CD14-positive monocyte (primary cell): ENCODE measurements at regions not wholly inside any gene's neighbourhood (a gene's known extent, or its start where the extent isn't known, plus 50 kb on each side); places are given as distances from the start of the nearest gene placed in this dataset.

Source experiments
- DNase-seq, 3 donors: peaks; one replicate each; pipeline ENCODE4 v3.0.0-alpha.2; 2011 to 2022
- H2AFZ ChIP-seq: 2 replicates; pipeline ENCODE4 v1.6.0; 2012; ENCODE audit warnings: mild to moderate bottlenecking, low read depth, low read length, inconsistent platforms; ENCODE audit not compliant: insufficient read depth, poor library complexity, severe bottlenecking
- H3K27ac ChIP-seq, 2 donors: 1 replicate in 1 of 2; 2 replicates in 1 of 2; pipeline ENCODE4 v1.5.1; 2012 to 2013; ENCODE audit warnings: low read length in 2 of 2, control low read depth in 1 of 2, inconsistent platforms in 1 of 2, low read depth in 1 of 2, mild to moderate bottlenecking in 1 of 2
- H3K27me3 ChIP-seq, 2 donors: one replicate each; pipeline versions ENCODE4 v1.6.0 to v1.6.1; 2011 to 2013; ENCODE audit warnings: low read length in 2 of 2; ENCODE audit not compliant: control insufficient read depth in 2 of 2, insufficient read depth in 2 of 2
- H3K36me3 ChIP-seq, 2 donors: replicated peaks in 1 of 2; 1 replicate in 1 of 2; 2 replicates in 1 of 2; pipeline versions ENCODE4 v1.5.1 to v1.6.1; 2012 to 2013; ENCODE audit warnings: low read length in 2 of 2, control low read depth in 1 of 2, inconsistent platforms in 1 of 2, mild to moderate bottlenecking in 1 of 2; ENCODE audit not compliant: insufficient read depth in 2 of 2, control insufficient read depth in 1 of 2
- H3K4me1 ChIP-seq, 2 donors: 1 replicate in 1 of 2; 2 replicates in 1 of 2; pipeline versions ENCODE4 v1.5.1 to v1.6.1; 2012 to 2013; ENCODE audit warnings: low read length in 2 of 2, control low read depth in 1 of 2, inconsistent platforms in 1 of 2, mild to moderate bottlenecking in 1 of 2, moderate library complexity in 1 of 2; ENCODE audit not compliant: insufficient read depth in 2 of 2, control insufficient read depth in 1 of 2
- H3K4me2 ChIP-seq: replicated peaks from 2 replicates; pipeline ENCODE3; 2012; ENCODE audit warnings: low read length, moderate library complexity, mild to moderate bottlenecking; ENCODE audit not compliant: poor library complexity, severe bottlenecking; ENCODE audit errors: extremely low read depth
- H3K4me3 ChIP-seq, 3 experiments: fragments of 200-600 bp in 1 of 3; sonication (generic) in 1 of 3; replicated peaks in 1 of 3; 1 replicate in 2 of 3; 2 replicates in 1 of 3; pipeline ENCODE4 v1.5.1; 2011 to 2013; ENCODE audit warnings: low read length in 3 of 3, mild to moderate bottlenecking in 3 of 3, control low read depth in 2 of 3, low read depth in 2 of 3, inconsistent platforms in 1 of 3, moderate library complexity in 1 of 3
- H3K79me2 ChIP-seq: 2 replicates; pipeline ENCODE4 v1.6.0; 2012; ENCODE audit warnings: mild to moderate bottlenecking, control low read depth, inconsistent platforms, low read length, moderate library complexity; ENCODE audit not compliant: insufficient read depth
- H3K9ac ChIP-seq: 2 replicates; pipeline ENCODE4 v1.6.0; 2017; ENCODE audit warnings: low read length, mild to moderate bottlenecking; ENCODE audit not compliant: insufficient read depth, poor library complexity, severe bottlenecking
- H3K9me3 ChIP-seq, 2 donors: replicated peaks in 1 of 2; 1 replicate in 1 of 2; 2 replicates in 1 of 2; pipeline versions ENCODE4 v1.5.1 to v1.6.1; 2012 to 2013; ENCODE audit warnings: low read length in 2 of 2, control low read depth in 1 of 2; ENCODE audit not compliant: control insufficient read depth in 1 of 2, insufficient read depth in 1 of 2
- H4K20me1 ChIP-seq: 2 replicates; pipeline ENCODE4 v1.6.0; 2012; ENCODE audit warnings: mild to moderate bottlenecking, low read length, control low read depth, moderate library complexity; ENCODE audit not compliant: insufficient read depth
- H3K27ac Mint-ChIP-seq, 7 donors: one replicate each; pipeline ENCODE4 v1.8.0; 2020; ENCODE audit warnings: mild to moderate bottlenecking in 7 of 7, mixed read lengths in 7 of 7, moderate library complexity in 6 of 7, inconsistent platforms in 2 of 7
- H3K27me3 Mint-ChIP-seq, 3 donors: one replicate each; pipeline ENCODE4 v1.8.0; 2021 to 2022; ENCODE audit warnings: low read depth in 3 of 3, mild to moderate bottlenecking in 3 of 3, mixed read lengths in 3 of 3, moderate library complexity in 3 of 3, inconsistent platforms in 1 of 3
- H3K36me3 Mint-ChIP-seq, 2 donors: one replicate each; pipeline ENCODE4 v1.8.0; 2020; ENCODE audit warnings: mixed read lengths in 2 of 2, inconsistent platforms in 1 of 2, mild to moderate bottlenecking in 1 of 2
- H3K4me1 Mint-ChIP-seq: one replicate; pipeline ENCODE4 v1.8.0; 2020; ENCODE audit warnings: mild to moderate bottlenecking, mixed read lengths
- H3K4me3 Mint-ChIP-seq, 2 donors: one replicate each; pipeline ENCODE4 v1.8.0; 2020; ENCODE audit warnings: mild to moderate bottlenecking in 2 of 2, mixed read lengths in 2 of 2, moderate library complexity in 1 of 2
- H3K9me3 Mint-ChIP-seq, 7 donors: one replicate each; pipeline ENCODE4 v1.8.0; 2020 to 2022; ENCODE audit warnings: mixed read lengths in 7 of 7, mild to moderate bottlenecking in 6 of 7, moderate library complexity in 6 of 7, inconsistent platforms in 2 of 7
- WGBS: methylation state at CpG from one replicate; pipeline ENCODE4 v1.1.5; 2013; ENCODE audit warnings: missing lambda C conversion rate; ENCODE audit not compliant: insufficient coverage; 5-methylcytosine and 5-hydroxymethylcytosine counted together
- intact Hi-C, 2 donors: fragments of 100-400 bp; cut with micrococcal nuclease; formaldehyde crosslinking; loops; one replicate each; pipeline versions ENCODE4 v1.15.0 to v1.15.1; 2023
- TF ChIP-seq, protein P1 (sequence below): fragments of 200-600 bp; IDR thresholded peaks from one replicate; pipeline ENCODE4 v1.8.0; 2022; ENCODE audit warnings: antibody characterized with exemption, mild to moderate bottlenecking

DNA sequence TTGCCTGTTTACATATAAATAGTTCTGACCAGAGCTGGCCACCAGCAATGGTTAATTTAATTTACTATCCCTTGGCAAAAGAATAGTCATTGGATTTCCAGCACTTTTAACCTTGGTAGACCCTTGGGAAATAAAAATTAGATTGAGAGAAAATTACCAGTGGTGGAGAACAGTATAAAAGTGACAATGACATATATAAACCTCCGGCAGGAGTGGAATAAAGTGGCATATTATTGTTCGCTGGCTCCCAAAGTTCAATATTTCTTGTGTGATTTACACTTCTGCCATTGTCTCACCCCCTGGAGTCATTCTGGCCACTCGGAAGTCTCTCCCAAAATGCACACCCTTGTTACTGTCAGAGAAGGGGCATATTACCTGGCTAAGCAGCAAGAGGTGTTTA, 347.7 kb downstream of the NPIPA8 start:
- no CpG with 5 or more reads among the region's 3 CpGs for WGBS
- Histone ChIP-seq H3K4me3 (no peak overlapping the region), H4K20me1 (no peaks in the 10 kb centered on the region), H2AFZ (no peak overlapping the region), H3K36me3 (no peaks in the 10 kb centered on the region), H3K9me3 (no peaks in the 10 kb centered on the region), H3K27me3 (no peaks in the 10 kb centered on the region), H3K4me2 (no peak overlapping the region), H3K79me2 (no peaks in the 10 kb centered on the region), H3K4me1 (no peaks in the 10 kb centered on the region), H3K27ac (no peak overlapping the region), H3K9ac (no peak overlapping the region)
- peaks cover 0 to 2% (median 1%) of the 10 kb centered on the region in 3 donors for H3K27me3 Mint-ChIP-seq
- H3K36me3 Mint-ChIP-seq: no peaks in the 10 kb centered on the region
- H3K4me3 Mint-ChIP-seq: no peak overlapping the region
- H3K9me3 Mint-ChIP-seq: peaks cover 0 to 3% (median 0%) of the 10 kb centered on the region in 7 donors
- TF ChIP-seq, protein P1, sequence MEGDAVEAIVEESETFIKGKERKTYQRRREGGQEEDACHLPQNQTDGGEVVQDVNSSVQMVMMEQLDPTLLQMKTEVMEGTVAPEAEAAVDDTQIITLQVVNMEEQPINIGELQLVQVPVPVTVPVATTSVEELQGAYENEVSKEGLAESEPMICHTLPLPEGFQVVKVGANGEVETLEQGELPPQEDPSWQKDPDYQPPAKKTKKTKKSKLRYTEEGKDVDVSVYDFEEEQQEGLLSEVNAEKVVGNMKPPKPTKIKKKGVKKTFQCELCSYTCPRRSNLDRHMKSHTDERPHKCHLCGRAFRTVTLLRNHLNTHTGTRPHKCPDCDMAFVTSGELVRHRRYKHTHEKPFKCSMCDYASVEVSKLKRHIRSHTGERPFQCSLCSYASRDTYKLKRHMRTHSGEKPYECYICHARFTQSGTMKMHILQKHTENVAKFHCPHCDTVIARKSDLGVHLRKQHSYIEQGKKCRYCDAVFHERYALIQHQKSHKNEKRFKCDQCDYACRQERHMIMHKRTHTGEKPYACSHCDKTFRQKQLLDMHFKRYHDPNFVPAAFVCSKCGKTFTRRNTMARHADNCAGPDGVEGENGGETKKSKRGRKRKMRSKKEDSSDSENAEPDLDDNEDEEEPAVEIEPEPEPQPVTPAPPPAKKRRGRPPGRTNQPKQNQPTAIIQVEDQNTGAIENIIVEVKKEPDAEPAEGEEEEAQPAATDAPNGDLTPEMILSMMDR: no peak
- no peak overlapping the region for H3K27ac Mint-ChIP-seq
- DNase-seq: no peak
- intact Hi-C loops: no loop called here
- H3K4me1 Mint-ChIP-seq: no peaks in the 10 kb centered on the region

GRCh38 chr16:17986991-17987390, 349.5 kb downstream of the NPIPA8 start:
- no peak overlapping the region for H2AFZ ChIP-seq
- no peak for DNase-seq
- H3K9ac ChIP-seq: no peak overlapping the region
- 100% methylated on average over 2 of the region's 5 CpGs for WGBS
- no peak overlapping the region for H3K4me2 ChIP-seq
- TF ChIP-seq, protein P1: no peak
- H3K4me3 ChIP-seq: no peak overlapping the region
- H3K9me3 Mint-ChIP-seq: peaks cover 0 to 3% (median 0%) of the 10 kb centered on the region in 7 donors
- no peak overlapping the region for H3K4me3 Mint-ChIP-seq
- peaks cover 1 to 2% (median 2%) of the 10 kb centered on the region in 3 donors for H3K27me3 Mint-ChIP-seq
- no peak overlapping the region for H3K27ac Mint-ChIP-seq
- H3K27ac ChIP-seq: no peak overlapping the region
- H4K20me1 ChIP-seq: no peaks in the 10 kb centered on the region
- H3K4me1 Mint-ChIP-seq: no peaks in the 10 kb centered on the region
- no peaks in the 10 kb centered on the region for H3K9me3 ChIP-seq
- H3K4me1 ChIP-seq: no peaks in the 10 kb centered on the region
- H3K36me3 Mint-ChIP-seq: no peaks in the 10 kb centered on the region
- no peaks in the 10 kb centered on the region for H3K36me3 ChIP-seq
- intact Hi-C loops: no loop called here
- no peaks in the 10 kb centered on the region for H3K79me2 ChIP-seq
- H3K27me3 ChIP-seq: no peaks in the 10 kb centered on the region
